ENCODE measurements at regions not wholly inside any gene's neighbourhood (a gene's known extent, or its start where the extent isn't known, plus 50 kb on each side); places are given as distances from the start of the nearest gene placed in this dataset.
"Not testable (repeated sequence)": the region's sequence is repeated elsewhere in the genome, so short reads cannot be mapped to it uniquely, and the experiment has no call there.

GRCh38 chr3:18559331-18559842, 134.2 kb upstream of the SATB1 start:
- Histone ChIP-seq H3K27me3 (ENCODE audit: control insufficient read depth, insufficient read depth, low read length) (no peaks in the 10 kb centered on the region), H3K36me3 (ENCODE audit: insufficient read depth, low read length) (no peaks in the 10 kb centered on the region), H3K4me1 (ENCODE audit: control insufficient read depth, insufficient read depth, low read length) (no peaks in the 10 kb centered on the region), H3K4me2 (ENCODE audit: low read length) (no peak overlapping the region), H3K9me3 (replicated peaks; ENCODE audit: low read length) (no peaks in the 10 kb centered on the region), H3K9ac (ENCODE audit: low read depth, low read length) (no peak overlapping the region), H3K4me3 (ENCODE audit: low read length) (no peak overlapping the region)

GRCh38 chr3:18558507-18558906, 133.4 kb upstream of the SATB1 start:
- H3K4me3 ChIP-seq (ENCODE audit: low read length), result no peak overlapping the region
- no peak overlapping the region for H3K4me2 ChIP-seq (ENCODE audit: low read length)
- H3K27me3 ChIP-seq (ENCODE audit: control insufficient read depth, insufficient read depth, low read length), result no peaks in the 10 kb centered on the region
- H3K9me3 ChIP-seq (replicated peaks; ENCODE audit: low read length), result no peaks in the 10 kb centered on the region
- no peaks in the 10 kb centered on the region for H3K4me1 ChIP-seq (ENCODE audit: control insufficient read depth, insufficient read depth, low read length)
- no peak overlapping the region for H3K9ac ChIP-seq (ENCODE audit: low read depth, low read length)
- H3K36me3 ChIP-seq (ENCODE audit: insufficient read depth, low read length), result no peaks in the 10 kb centered on the region

GRCh38 chr3:18557216-18557615, 132.1 kb upstream of the SATB1 start:
- no peaks in the 10 kb centered on the region for H3K36me3 ChIP-seq (ENCODE audit: insufficient read depth, low read length)
- H3K9ac ChIP-seq (ENCODE audit: low read depth, low read length), result no peak overlapping the region
- no peaks in the 10 kb centered on the region for H3K4me1 ChIP-seq (ENCODE audit: control insufficient read depth, insufficient read depth, low read length)
- H3K4me2 ChIP-seq (ENCODE audit: low read length), result no peak overlapping the region
- H3K27me3 ChIP-seq (ENCODE audit: control insufficient read depth, insufficient read depth, low read length), result no peaks in the 10 kb centered on the region
- no peaks in the 10 kb centered on the region for H3K9me3 ChIP-seq (replicated peaks; ENCODE audit: low read length)
- no peak overlapping the region for H3K4me3 ChIP-seq (ENCODE audit: low read length)

- H3K4me3 ChIP-seq (ENCODE audit: low read length), result no peak overlapping the region
- H3K4me1 ChIP-seq (ENCODE audit: control insufficient read depth, insufficient read depth, low read length), result no peaks in the 10 kb centered on the region
- no peak overlapping the region for H3K9ac ChIP-seq (ENCODE audit: low read depth, low read length)
- no peak overlapping the region for H3K4me2 ChIP-seq (ENCODE audit: low read length)
- no peaks in the 10 kb centered on the region for H3K9me3 ChIP-seq (replicated peaks; ENCODE audit: low read length)
- no peaks in the 10 kb centered on the region for H3K36me3 ChIP-seq (ENCODE audit: insufficient read depth, low read length)
- no peaks in the 10 kb centered on the region for H3K27me3 ChIP-seq (ENCODE audit: control insufficient read depth, insufficient read depth, low read length)
These were observed 131.5 kb upstream of the SATB1 start for GRCh38 chr3:18556503-18557135.

GRCh38 chr3:18556001-18556408, 130.9 kb upstream of the SATB1 start:
- no peaks in the 10 kb centered on the region for H3K36me3 ChIP-seq (ENCODE audit: insufficient read depth, low read length)
- no peak overlapping the region for H3K4me3 ChIP-seq (ENCODE audit: low read length)
- H3K9me3 ChIP-seq (replicated peaks; ENCODE audit: low read length), result no peaks in the 10 kb centered on the region
- no peak overlapping the region for H3K9ac ChIP-seq (ENCODE audit: low read depth, low read length)
- H3K4me2 ChIP-seq (ENCODE audit: low read length), result no peak overlapping the region
- H3K27me3 ChIP-seq (ENCODE audit: control insufficient read depth, insufficient read depth, low read length), result no peaks in the 10 kb centered on the region
- H3K4me1 ChIP-seq (ENCODE audit: control insufficient read depth, insufficient read depth, low read length), result no peaks in the 10 kb centered on the region

- not testable (repeated sequence) for H3K9me3 ChIP-seq (replicated peaks; ENCODE audit: low read length); H3K4me1 ChIP-seq (ENCODE audit: control insufficient read depth, insufficient read depth, low read length); H3K27me3 ChIP-seq (ENCODE audit: control insufficient read depth, insufficient read depth, low read length); H3K4me3 ChIP-seq (ENCODE audit: low read length); H3K36me3 ChIP-seq (ENCODE audit: insufficient read depth, low read length); H3K9ac ChIP-seq (ENCODE audit: low read depth, low read length); H3K4me2 ChIP-seq (ENCODE audit: low read length)
These were observed 127.5 kb upstream of the SATB1 start for GRCh38 chr3:18552579-18553105.

- Histone ChIP-seq H3K4me3 (ENCODE audit: low read length) (no peak overlapping the region), H3K4me2 (ENCODE audit: low read length) (no peak overlapping the region), H3K27me3 (ENCODE audit: control insufficient read depth, insufficient read depth, low read length) (no peaks in the 10 kb centered on the region), H3K9ac (ENCODE audit: low read depth, low read length) (no peak overlapping the region), H3K36me3 (ENCODE audit: insufficient read depth, low read length) (no peaks in the 10 kb centered on the region), H3K4me1 (ENCODE audit: control insufficient read depth, insufficient read depth, low read length) (no peaks in the 10 kb centered on the region), H3K9me3 (replicated peaks; ENCODE audit: low read length) (no peaks in the 10 kb centered on the region)
These were observed 121.5 kb upstream of the SATB1 start for GRCh38 chr3:18546632-18547031.

- no peak overlapping the region for H3K4me3 ChIP-seq (ENCODE audit: low read length)
- no peak overlapping the region for H3K4me2 ChIP-seq (ENCODE audit: low read length)
- no peaks in the 10 kb centered on the region for H3K36me3 ChIP-seq (ENCODE audit: insufficient read depth, low read length)
- no peaks in the 10 kb centered on the region for H3K27me3 ChIP-seq (ENCODE audit: control insufficient read depth, insufficient read depth, low read length)
- H3K9ac ChIP-seq (ENCODE audit: low read depth, low read length), result no peak overlapping the region
- no peaks in the 10 kb centered on the region for H3K4me1 ChIP-seq (ENCODE audit: control insufficient read depth, insufficient read depth, low read length)
- H3K9me3 ChIP-seq (replicated peaks; ENCODE audit: low read length), result no peaks in the 10 kb centered on the region
These were observed 119.0 kb upstream of the SATB1 start for GRCh38 chr3:18544146-18544545.

GRCh38 chr3:18538463-18539230, 113.5 kb upstream of the SATB1 start:
- no peak overlapping the region for H3K4me3 ChIP-seq (ENCODE audit: low read length)
- H3K36me3 ChIP-seq (ENCODE audit: insufficient read depth, low read length), result no peaks in the 10 kb centered on the region
- H3K4me1 ChIP-seq (ENCODE audit: control insufficient read depth, insufficient read depth, low read length), result no peaks in the 10 kb centered on the region
- no peak overlapping the region for H3K9ac ChIP-seq (ENCODE audit: low read depth, low read length)
- no peak overlapping the region for H3K4me2 ChIP-seq (ENCODE audit: low read length)
- no peaks in the 10 kb centered on the region for H3K27me3 ChIP-seq (ENCODE audit: control insufficient read depth, insufficient read depth, low read length)
- no peaks in the 10 kb centered on the region for H3K9me3 ChIP-seq (replicated peaks; ENCODE audit: low read length)

- no peaks in the 10 kb centered on the region for H3K27me3 ChIP-seq (ENCODE audit: control insufficient read depth, insufficient read depth, low read length)
- no peaks in the 10 kb centered on the region for H3K4me1 ChIP-seq (ENCODE audit: control insufficient read depth, insufficient read depth, low read length)
These were observed 107.9 kb upstream of the SATB1 start for GRCh38 chr3:18533039-18533438.

GRCh38 chr3:18531662-18532061, 106.5 kb upstream of the SATB1 start:
- H3K9ac ChIP-seq (ENCODE audit: low read depth, low read length), result no peak overlapping the region
- H3K4me1 ChIP-seq (ENCODE audit: control insufficient read depth, insufficient read depth, low read length), result no peaks in the 10 kb centered on the region
- H3K4me2 ChIP-seq (ENCODE audit: low read length), result no peak overlapping the region
- no peaks in the 10 kb centered on the region for H3K36me3 ChIP-seq (ENCODE audit: insufficient read depth, low read length)
- no peaks in the 10 kb centered on the region for H3K27me3 ChIP-seq (ENCODE audit: control insufficient read depth, insufficient read depth, low read length)
- H3K4me3 ChIP-seq (ENCODE audit: low read length), result no peak overlapping the region
- H3K9me3 ChIP-seq (replicated peaks; ENCODE audit: low read length), result no peaks in the 10 kb centered on the region

More at GRCh38 chr3:18533039-18533438, 107.9 kb upstream of the SATB1 start:
- H3K9ac ChIP-seq (ENCODE audit: low read depth, low read length), result no peak overlapping the region
- H3K4me2 ChIP-seq (ENCODE audit: low read length), result no peak overlapping the region
- no peaks in the 10 kb centered on the region for H3K9me3 ChIP-seq (replicated peaks; ENCODE audit: low read length)
- H3K4me3 ChIP-seq (ENCODE audit: low read length), result no peak overlapping the region
- H3K36me3 ChIP-seq (ENCODE audit: insufficient read depth, low read length), result no peaks in the 10 kb centered on the region

Measured in skeletal muscle satellite cell (primary cell).